ENCODE measurements at regions not wholly inside any gene's neighbourhood (a gene's known extent, or its start where the extent isn't known, plus 50 kb on each side); places are given as distances from the start of the nearest gene placed in this dataset.

DNA sequence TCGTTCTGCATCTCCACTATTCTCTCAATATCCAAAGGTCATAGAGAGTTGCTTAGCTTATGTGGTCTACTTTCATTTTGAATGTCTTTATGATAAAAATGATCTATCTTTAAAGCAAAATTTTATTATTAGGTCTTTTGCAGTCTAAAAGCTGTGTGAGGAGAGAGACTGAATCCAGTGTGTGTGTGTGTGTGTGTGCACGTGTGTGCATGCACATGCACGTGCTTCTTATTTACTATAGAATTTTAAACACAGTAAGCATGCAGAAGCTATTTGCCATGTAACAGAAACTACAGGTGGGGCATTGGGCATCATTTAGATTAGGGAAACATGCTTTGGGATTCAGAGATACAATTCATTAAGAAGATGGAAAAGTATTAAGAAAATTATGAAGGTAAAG lies 136.0 kb upstream of the SPRY2 start:
- Mint-ChIP-seq H3K4me1 (ENCODE audit: low read depth) (no peaks in the 10 kb centered on the region), H3K4me3 (no peak overlapping the region), H3K9me3 (peaks cover 3% of the 10 kb centered on the region), H3K27ac (no peak overlapping the region), H3K36me3 (ENCODE audit: low read depth) (no peaks in the 10 kb centered on the region), H3K27me3 (no peaks in the 10 kb centered on the region)

- Mint-ChIP-seq H3K4me1 (ENCODE audit: low read depth) (no peaks in the 10 kb centered on the region), H3K27me3 (no peaks in the 10 kb centered on the region), H3K27ac (no peak overlapping the region), H3K4me3 (no peak overlapping the region), H3K36me3 (ENCODE audit: low read depth) (no peaks in the 10 kb centered on the region), H3K9me3 (peaks cover 3% of the 10 kb centered on the region)
Measured at GRCh38 chr13:80475718-80476117, 134.8 kb upstream of the SPRY2 start.

- Mint-ChIP-seq H3K4me1 (ENCODE audit: low read depth) (no peaks in the 10 kb centered on the region), H3K27me3 (no peaks in the 10 kb centered on the region), H3K36me3 (ENCODE audit: low read depth) (no peaks in the 10 kb centered on the region), H3K27ac (no peak overlapping the region), H3K4me3 (no peak overlapping the region), H3K9me3 (peaks cover under 1% of the 10 kb centered on the region)
Measured at GRCh38 chr13:80473695-80474094, 132.8 kb upstream of the SPRY2 start.

DNA sequence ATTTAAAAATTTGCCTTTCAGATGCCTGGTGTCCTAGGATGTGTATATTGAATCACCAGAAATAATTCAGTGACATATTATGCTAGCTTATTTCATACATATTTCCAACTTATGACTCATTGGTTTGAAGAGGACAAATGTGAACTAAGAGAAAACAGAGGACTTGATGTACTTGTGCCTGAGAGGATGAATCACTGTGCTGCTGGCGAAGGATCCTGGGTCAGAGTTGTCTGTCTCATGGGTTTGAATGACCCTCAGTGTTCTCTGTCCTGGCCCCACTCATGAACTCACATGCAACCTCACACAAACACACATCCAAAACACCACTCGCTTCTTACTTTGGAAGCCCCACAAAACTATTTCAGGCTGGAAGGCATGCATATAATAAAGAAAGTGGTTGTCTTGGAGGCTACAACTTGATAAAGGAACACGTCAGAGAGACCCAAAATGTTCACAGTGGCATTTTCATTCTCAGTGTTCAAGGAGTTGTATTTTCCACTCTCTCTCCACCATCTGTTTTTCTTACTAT lies 129.0 kb upstream of the SPRY2 start:
- Mint-ChIP-seq H3K36me3 (ENCODE audit: low read depth) (no peaks in the 10 kb centered on the region), H3K4me3 (no peak overlapping the region), H3K27me3 (no peaks in the 10 kb centered on the region), H3K27ac (no peak overlapping the region), H3K4me1 (ENCODE audit: low read depth) (no peaks in the 10 kb centered on the region), H3K9me3 (peaks cover 7% of the 10 kb centered on the region)

GRCh38 chr13:80469105-80469852 lies 128.4 kb upstream of the SPRY2 start:
- peaks cover 7% of the 10 kb centered on the region for H3K9me3 Mint-ChIP-seq
- no peaks in the 10 kb centered on the region for H3K4me1 Mint-ChIP-seq (ENCODE audit: low read depth)
- H3K4me3 Mint-ChIP-seq = no peak overlapping the region
- no peak overlapping the region for H3K27ac Mint-ChIP-seq
- no peaks in the 10 kb centered on the region for H3K36me3 Mint-ChIP-seq (ENCODE audit: low read depth)
- H3K27me3 Mint-ChIP-seq = no peaks in the 10 kb centered on the region

DNA sequence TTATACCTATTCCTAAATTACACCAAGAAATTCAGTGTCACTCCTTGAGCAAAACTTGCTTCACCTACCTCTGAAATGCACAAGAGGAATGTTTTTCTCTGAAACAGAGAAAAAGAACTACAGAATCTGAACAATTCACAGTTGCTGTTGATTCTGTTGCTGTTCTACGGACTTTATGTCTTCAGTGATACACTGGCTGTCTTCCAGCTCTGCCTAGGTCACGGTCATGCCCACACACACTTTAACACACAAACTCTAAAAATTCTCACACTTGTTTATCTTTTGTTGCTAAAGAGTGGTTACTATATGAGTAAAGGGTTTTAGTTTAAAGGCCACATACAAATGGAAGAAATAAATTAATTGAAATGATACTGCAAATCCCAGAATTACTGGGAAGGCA lies 124.4 kb upstream of the SPRY2 start:
- Mint-ChIP-seq H3K9me3 (peaks cover 7% of the 10 kb centered on the region), H3K27me3 (no peaks in the 10 kb centered on the region), H3K36me3 (ENCODE audit: low read depth) (no peaks in the 10 kb centered on the region), H3K4me3 (no peak overlapping the region), H3K27ac (no peak overlapping the region), H3K4me1 (ENCODE audit: low read depth) (no peaks in the 10 kb centered on the region)

DNA sequence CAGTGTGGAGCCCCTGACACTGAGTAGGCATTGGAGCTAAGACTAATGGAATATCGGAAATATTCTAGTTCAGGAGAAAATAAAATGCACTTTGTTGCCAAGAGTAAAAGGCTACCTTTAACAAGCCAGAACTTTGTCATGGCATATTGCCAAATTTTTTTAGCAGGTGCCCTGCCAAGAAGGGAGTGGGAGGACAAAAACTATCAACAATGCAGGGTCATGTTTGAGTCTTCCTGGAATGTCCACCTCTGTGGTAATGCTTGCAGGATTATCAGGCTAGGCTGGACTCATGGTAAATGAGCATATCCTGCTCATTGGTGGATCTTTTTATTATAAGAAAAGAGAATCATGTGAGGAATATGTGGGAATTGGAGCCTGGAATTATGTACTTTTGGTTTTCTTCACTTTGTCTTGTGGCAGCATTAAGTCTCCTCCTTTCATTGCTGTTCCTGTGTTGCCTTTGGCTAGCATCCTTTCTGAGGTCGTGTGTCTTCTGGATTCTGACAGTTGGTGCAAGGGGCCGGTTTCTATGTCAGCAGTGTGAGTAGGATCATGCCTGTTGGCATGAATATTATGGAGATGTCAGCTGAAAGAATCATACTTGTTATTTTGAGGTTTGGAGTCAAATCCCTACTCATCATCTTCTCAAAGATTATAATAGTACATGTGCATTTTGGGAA lies 122.9 kb upstream of the SPRY2 start:
- H3K4me1 Mint-ChIP-seq (ENCODE audit: low read depth) = no peaks in the 10 kb centered on the region
- H3K27ac Mint-ChIP-seq = no peak overlapping the region
- no peaks in the 10 kb centered on the region for H3K36me3 Mint-ChIP-seq (ENCODE audit: low read depth)
- peaks cover 7% of the 10 kb centered on the region for H3K9me3 Mint-ChIP-seq
- H3K27me3 Mint-ChIP-seq = no peaks in the 10 kb centered on the region
- no peak overlapping the region for H3K4me3 Mint-ChIP-seq

GRCh38 chr13:80462567-80462966 lies 121.6 kb upstream of the SPRY2 start:
- Mint-ChIP-seq H3K27me3 (no peaks in the 10 kb centered on the region), H3K27ac (no peak overlapping the region), H3K4me1 (ENCODE audit: low read depth) (no peaks in the 10 kb centered on the region), H3K36me3 (ENCODE audit: low read depth) (no peaks in the 10 kb centered on the region), H3K9me3 (peaks cover 10% of the 10 kb centered on the region), H3K4me3 (no peak overlapping the region)

GRCh38 chr13:80462037-80462436 lies 121.1 kb upstream of the SPRY2 start:
- H3K9me3 Mint-ChIP-seq = peaks cover 11% of the 10 kb centered on the region
- no peaks in the 10 kb centered on the region for H3K36me3 Mint-ChIP-seq (ENCODE audit: low read depth)
- H3K27ac Mint-ChIP-seq = no peak overlapping the region
- no peaks in the 10 kb centered on the region for H3K27me3 Mint-ChIP-seq
- no peaks in the 10 kb centered on the region for H3K4me1 Mint-ChIP-seq (ENCODE audit: low read depth)
- no peak overlapping the region for H3K4me3 Mint-ChIP-seq

- H3K36me3 Mint-ChIP-seq (ENCODE audit: low read depth) = no peaks in the 10 kb centered on the region
- H3K4me1 Mint-ChIP-seq (ENCODE audit: low read depth) = peaks cover 13% of the 10 kb centered on the region
- no peaks in the 10 kb centered on the region for H3K27me3 Mint-ChIP-seq
- no peak overlapping the region for H3K4me3 Mint-ChIP-seq
- no peak overlapping the region for H3K27ac Mint-ChIP-seq
- H3K9me3 Mint-ChIP-seq = peaks cover 9% of the 10 kb centered on the region
Measured at GRCh38 chr13:80458543-80458942, 117.6 kb upstream of the SPRY2 start.

DNA sequence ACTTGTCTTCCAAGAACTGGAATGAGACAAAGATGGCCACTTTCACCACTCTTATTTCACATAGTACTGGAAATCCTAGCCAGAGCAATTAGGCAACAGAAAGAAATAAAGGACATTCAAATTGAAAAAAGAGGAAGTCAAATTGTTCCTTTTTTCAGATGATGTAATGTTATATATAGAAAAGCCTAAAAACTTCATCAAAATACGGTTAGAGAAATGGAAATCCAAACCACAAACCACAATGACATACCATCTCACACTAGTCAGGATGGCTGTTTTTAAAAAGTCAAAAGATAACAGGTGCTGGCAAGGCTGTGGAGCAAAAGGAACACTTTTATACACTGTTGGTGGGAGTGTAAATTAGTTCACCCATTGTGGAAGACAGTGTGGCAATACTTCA lies 113.3 kb upstream of the SPRY2 start:
- Mint-ChIP-seq H3K27me3 (no peaks in the 10 kb centered on the region), H3K4me3 (no peak overlapping the region), H3K4me1 (ENCODE audit: low read depth) (peaks cover 22% of the 10 kb centered on the region), H3K9me3 (peaks cover 9% of the 10 kb centered on the region), H3K27ac (no peak overlapping the region), H3K36me3 (ENCODE audit: low read depth) (no peaks in the 10 kb centered on the region)

DNA sequence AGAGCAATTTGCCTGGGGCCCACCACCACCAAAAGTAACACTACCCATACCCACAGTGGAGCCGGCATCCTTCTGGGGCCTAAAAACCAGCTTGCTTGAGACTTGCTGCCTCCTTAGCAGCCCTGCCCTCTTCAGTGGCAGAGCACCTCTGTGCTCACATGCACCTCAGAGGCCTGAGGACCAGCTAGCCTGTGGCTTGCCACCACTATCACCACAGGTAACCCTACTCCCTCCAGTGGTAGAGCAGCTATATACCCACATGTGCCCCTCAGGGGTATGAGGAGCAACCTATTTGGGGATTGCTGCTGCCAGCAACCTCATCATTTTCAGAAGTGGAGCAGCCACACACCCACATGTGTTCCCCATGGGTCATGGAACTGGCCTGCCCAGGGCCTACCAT lies 111.4 kb upstream of the SPRY2 start:
- Mint-ChIP-seq H3K9me3 (peaks cover 5% of the 10 kb centered on the region), H3K36me3 (ENCODE audit: low read depth) (no peaks in the 10 kb centered on the region), H3K27me3 (no peaks in the 10 kb centered on the region), H3K27ac (no peak overlapping the region), H3K4me3 (no peak overlapping the region), H3K4me1 (ENCODE audit: low read depth) (peaks cover 24% of the 10 kb centered on the region)

GRCh38 chr13:80451641-80452040 lies 110.7 kb upstream of the SPRY2 start:
- peaks cover 5% of the 10 kb centered on the region for H3K9me3 Mint-ChIP-seq
- H3K36me3 Mint-ChIP-seq (ENCODE audit: low read depth) = no peaks in the 10 kb centered on the region
- H3K27ac Mint-ChIP-seq = no peak overlapping the region
- no peak overlapping the region for H3K4me3 Mint-ChIP-seq
- peaks cover 24% of the 10 kb centered on the region for H3K4me1 Mint-ChIP-seq (ENCODE audit: low read depth)
- H3K27me3 Mint-ChIP-seq = no peaks in the 10 kb centered on the region

- Mint-ChIP-seq H3K4me3 (no peak overlapping the region), H3K36me3 (ENCODE audit: low read depth) (no peaks in the 10 kb centered on the region), H3K27ac (no peak overlapping the region), H3K27me3 (no peaks in the 10 kb centered on the region), H3K9me3 (no peaks in the 10 kb centered on the region), H3K4me1 (ENCODE audit: low read depth) (peaks cover 24% of the 10 kb centered on the region)
Measured at GRCh38 chr13:80450386-80450785, 109.5 kb upstream of the SPRY2 start.

GRCh38 chr13:80448725-80449124 lies 107.8 kb upstream of the SPRY2 start:
- no peaks in the 10 kb centered on the region for H3K27me3 Mint-ChIP-seq
- H3K27ac Mint-ChIP-seq = no peak overlapping the region
- H3K4me3 Mint-ChIP-seq = no peak overlapping the region

More at GRCh38 chr13:80448725-80449124, 107.8 kb upstream of the SPRY2 start:
- H3K9me3 Mint-ChIP-seq = no peaks in the 10 kb centered on the region
- H3K4me1 Mint-ChIP-seq (ENCODE audit: low read depth) = peaks cover 24% of the 10 kb centered on the region
- H3K36me3 Mint-ChIP-seq (ENCODE audit: low read depth) = no peaks in the 10 kb centered on the region
